ENCODE measurements at regions not wholly inside any gene's neighbourhood (a gene's known extent, or its start where the extent isn't known, plus 50 kb on each side); places are given as distances from the start of the nearest gene placed in this dataset.

DNA sequence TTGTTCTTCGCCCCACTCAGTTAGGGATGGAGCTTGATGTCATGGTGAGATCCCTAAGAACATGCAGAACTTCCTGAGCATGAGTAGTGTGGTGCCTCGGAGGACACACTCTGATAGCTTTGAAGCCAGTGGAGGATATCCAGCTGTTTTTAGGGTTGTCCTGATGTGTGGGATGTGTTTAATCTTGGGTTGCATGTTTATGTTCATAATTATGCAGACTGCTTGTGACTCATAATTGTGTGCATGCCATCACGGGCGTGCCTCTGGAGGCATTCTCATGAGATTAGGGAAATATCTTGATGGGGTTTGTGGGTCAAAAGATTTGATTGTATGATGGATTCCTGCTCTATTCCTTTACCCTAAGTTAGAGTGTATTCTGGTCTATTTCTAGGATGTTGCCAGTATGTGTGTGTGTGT lies 267.4 kb upstream of the PELI2 start:
- Histone ChIP-seq H3F3A (ENCODE audit: insufficient read depth) (no peaks in the 10 kb centered on the region), H3K79me2 (ENCODE audit: insufficient read depth, low read length) (no peaks in the 10 kb centered on the region), H4K20me1 (ENCODE audit: low read depth, low read length) (no peaks in the 10 kb centered on the region), H3K9me2 (replicated peaks; ENCODE audit: insufficient read depth, low read length) (no peaks in the 10 kb centered on the region), H3K4me2 (ENCODE audit: low read depth, low read length, poor library complexity, severe bottlenecking) (no peak overlapping the region), H3K4me3 (ENCODE audit: insufficient read depth, low read length, poor library complexity, severe bottlenecking) (no peak overlapping the region), H3K27ac (ENCODE audit: low read depth, low read length) (no peak overlapping the region), H3K36me3 (ENCODE audit: low read length) (no peaks in the 10 kb centered on the region), H2AFZ (ENCODE audit: low read depth, low read length, severe bottlenecking) (no peak overlapping the region), H3K27me3 (ENCODE audit: low read length) (no peaks in the 10 kb centered on the region), H3K9me3 (ENCODE audit: insufficient read depth, low read length) (no peaks in the 10 kb centered on the region), H3K9ac (ENCODE audit: low read length) (no peak overlapping the region)
- no peak for TF ChIP-seq EZH2phosphoT487 (conservative IDR thresholded peaks at IDR 0.05; ENCODE audit: low read length)
- TF ChIP-seq CTCF (IDR thresholded peaks at IDR 0.05; ENCODE audit: insufficient read depth, low read length, poor library complexity, severe bottlenecking), result no peak

DNA sequence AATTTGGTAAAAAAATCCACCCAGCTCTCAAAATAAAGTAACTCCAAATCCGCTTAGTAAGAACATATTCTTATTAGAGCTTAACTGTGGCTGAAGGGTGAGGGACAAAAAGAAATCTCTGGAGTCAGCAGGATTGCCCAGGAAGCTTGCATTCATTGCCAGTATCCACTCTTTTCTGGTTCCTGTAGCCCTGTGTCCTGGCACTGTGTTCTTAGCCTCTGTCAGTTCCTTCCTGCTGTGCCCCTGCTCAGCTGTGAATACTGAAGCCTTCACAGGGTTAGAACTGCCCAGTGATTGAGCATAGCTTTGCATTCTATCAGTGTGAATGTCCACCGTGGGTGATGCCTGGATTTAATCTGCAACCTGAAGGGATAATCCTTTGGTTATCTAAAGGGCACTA lies 266.9 kb upstream of the PELI2 start:
- Histone ChIP-seq H3F3A (ENCODE audit: insufficient read depth) (no peaks in the 10 kb centered on the region), H3K4me2 (ENCODE audit: low read depth, low read length, poor library complexity, severe bottlenecking) (no peak overlapping the region)

DNA sequence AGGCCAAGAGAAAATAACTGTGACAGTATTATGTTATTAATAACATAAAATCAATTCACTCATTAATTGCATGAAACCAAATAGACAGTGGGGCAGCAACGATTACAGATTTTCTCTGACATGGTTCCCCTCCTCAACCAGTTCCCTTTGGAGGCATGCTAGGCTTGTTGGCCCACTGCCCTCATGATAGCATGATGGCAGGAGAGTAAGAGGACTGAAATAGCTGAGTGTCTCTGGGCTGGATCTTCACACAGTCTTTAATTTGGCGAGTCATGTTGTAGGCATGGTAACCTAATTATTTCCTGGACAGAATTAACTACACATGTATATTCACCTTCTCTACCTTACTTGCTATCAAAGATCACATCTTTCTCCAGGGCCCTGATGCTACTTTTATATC lies 266.2 kb upstream of the PELI2 start:
- Histone ChIP-seq H3K4me2 (ENCODE audit: low read depth, low read length, poor library complexity, severe bottlenecking) (no peak overlapping the region), H3K27ac (ENCODE audit: low read depth, low read length) (no peak overlapping the region), H2AFZ (ENCODE audit: low read depth, low read length, severe bottlenecking) (no peak overlapping the region), H3K79me2 (ENCODE audit: insufficient read depth, low read length) (no peaks in the 10 kb centered on the region), H3K9ac (ENCODE audit: low read length) (no peak overlapping the region), H3K9me2 (replicated peaks; ENCODE audit: insufficient read depth, low read length) (no peaks in the 10 kb centered on the region), H3F3A (ENCODE audit: insufficient read depth) (no peaks in the 10 kb centered on the region), H3K27me3 (ENCODE audit: low read length) (no peaks in the 10 kb centered on the region), H3K36me3 (ENCODE audit: low read length) (no peaks in the 10 kb centered on the region), H3K9me3 (ENCODE audit: insufficient read depth, low read length) (no peaks in the 10 kb centered on the region), H4K20me1 (ENCODE audit: low read depth, low read length) (no peaks in the 10 kb centered on the region), H3K4me3 (ENCODE audit: insufficient read depth, low read length, poor library complexity, severe bottlenecking) (no peak overlapping the region)
- TF ChIP-seq EZH2phosphoT487 (conservative IDR thresholded peaks at IDR 0.05; ENCODE audit: low read length) (no peak), CTCF (IDR thresholded peaks at IDR 0.05; ENCODE audit: insufficient read depth, low read length, poor library complexity, severe bottlenecking) (no peak)

More for the DNA sequence above, 266.9 kb upstream of the PELI2 start:
- no peak for TF ChIP-seq CTCF (IDR thresholded peaks at IDR 0.05; ENCODE audit: insufficient read depth, low read length, poor library complexity, severe bottlenecking)
- TF ChIP-seq EZH2phosphoT487 (conservative IDR thresholded peaks at IDR 0.05; ENCODE audit: low read length), result no peak
- Histone ChIP-seq H3K9me2 (replicated peaks; ENCODE audit: insufficient read depth, low read length) (no peaks in the 10 kb centered on the region), H3K9ac (ENCODE audit: low read length) (no peak overlapping the region), H4K20me1 (ENCODE audit: low read depth, low read length) (no peaks in the 10 kb centered on the region), H3K4me3 (ENCODE audit: insufficient read depth, low read length, poor library complexity, severe bottlenecking) (no peak overlapping the region), H2AFZ (ENCODE audit: low read depth, low read length, severe bottlenecking) (no peak overlapping the region), H3K36me3 (ENCODE audit: low read length) (no peaks in the 10 kb centered on the region), H3K9me3 (ENCODE audit: insufficient read depth, low read length) (no peaks in the 10 kb centered on the region), H3K27ac (ENCODE audit: low read depth, low read length) (no peak overlapping the region), H3K27me3 (ENCODE audit: low read length) (no peaks in the 10 kb centered on the region), H3K79me2 (ENCODE audit: insufficient read depth, low read length) (no peaks in the 10 kb centered on the region)
